Endometrium (tissue), 2 donors: ENCODE measurements at regions not wholly inside any gene's neighbourhood (a gene's known extent, or its start where the extent isn't known, plus 50 kb on each side); places are given as distances from the start of the nearest gene placed in this dataset.

Experiments
- FAIRE-seq: peaks from 2 replicates; lab custom pipeline; 2012; peaks lifted over from hg19 to GRCh38; lab: Jason Lieb, UNC
- donor health status: control.
- donor health status: control.

DNA sequence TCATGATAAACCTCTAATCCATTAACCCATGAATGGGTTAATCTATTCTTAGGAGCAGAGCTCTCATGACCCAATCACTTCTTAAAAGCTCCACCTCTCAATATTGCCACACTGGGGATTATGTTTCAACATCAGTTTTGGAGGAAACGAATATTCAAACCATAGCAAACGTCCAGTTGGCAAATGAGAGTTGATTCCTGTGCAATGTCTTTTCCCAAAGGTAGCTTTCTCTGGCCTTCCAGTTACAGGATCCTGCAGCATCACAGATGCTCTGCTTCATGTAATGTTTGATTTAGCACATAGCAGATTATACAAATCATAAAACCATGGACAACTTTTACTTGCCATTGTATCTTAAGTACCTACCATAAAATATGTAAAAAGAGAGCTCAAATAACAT, 481.0 kb downstream of the TNS1 start:
- no peak for FAIRE-seq

DNA sequence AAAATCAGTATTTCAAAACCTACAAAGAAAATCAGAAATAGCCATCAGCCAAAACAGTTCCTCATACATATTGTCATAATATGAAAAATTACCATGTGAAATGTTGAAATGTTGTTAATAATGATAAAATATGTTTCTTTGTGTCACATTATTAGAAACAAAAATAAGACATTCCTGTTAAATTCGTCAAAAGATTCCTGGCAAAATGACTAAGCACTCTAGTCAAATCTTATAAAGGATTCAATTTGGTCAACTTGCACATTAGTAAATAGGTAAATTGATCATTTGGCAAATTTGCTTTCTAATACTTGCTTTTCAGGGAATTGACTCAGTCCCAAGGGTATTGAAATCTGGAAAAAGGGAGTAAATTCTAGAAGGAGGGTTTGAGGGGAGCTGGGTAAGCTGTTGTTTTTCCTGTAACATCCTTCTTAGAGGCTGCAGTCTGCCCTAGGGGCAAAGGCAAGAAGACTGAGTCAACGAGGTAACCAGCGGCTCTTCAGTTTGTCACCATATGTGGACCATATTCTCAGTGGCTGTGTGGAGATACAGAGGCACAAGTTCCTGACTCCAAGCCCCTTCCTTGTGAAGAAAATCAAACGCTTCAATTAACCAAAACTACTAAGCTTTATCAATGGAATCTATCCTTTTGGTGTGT, 482.3 kb downstream of the TNS1 start:
- FAIRE-seq, result no peak

DNA sequence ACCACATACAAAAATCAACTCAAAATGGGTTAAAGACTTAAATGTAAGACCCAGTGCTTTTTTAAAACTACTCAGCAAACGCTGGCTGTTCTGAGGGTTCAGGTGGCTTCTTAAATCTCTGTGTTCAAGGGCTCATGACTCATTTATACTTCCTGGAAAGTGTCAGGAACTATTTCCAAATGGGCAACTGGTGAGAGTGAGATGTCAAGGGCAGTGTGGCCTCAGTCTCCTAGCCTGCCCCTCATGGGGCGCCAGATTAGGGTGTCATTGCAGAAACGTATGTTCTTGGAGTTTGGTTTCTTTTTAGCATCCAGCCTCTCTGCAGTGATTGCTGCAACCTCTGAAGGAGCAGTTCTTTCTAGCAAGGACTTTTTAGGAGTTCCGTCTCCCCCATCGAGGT, 485.4 kb downstream of the TNS1 start:
- no peak for FAIRE-seq

DNA sequence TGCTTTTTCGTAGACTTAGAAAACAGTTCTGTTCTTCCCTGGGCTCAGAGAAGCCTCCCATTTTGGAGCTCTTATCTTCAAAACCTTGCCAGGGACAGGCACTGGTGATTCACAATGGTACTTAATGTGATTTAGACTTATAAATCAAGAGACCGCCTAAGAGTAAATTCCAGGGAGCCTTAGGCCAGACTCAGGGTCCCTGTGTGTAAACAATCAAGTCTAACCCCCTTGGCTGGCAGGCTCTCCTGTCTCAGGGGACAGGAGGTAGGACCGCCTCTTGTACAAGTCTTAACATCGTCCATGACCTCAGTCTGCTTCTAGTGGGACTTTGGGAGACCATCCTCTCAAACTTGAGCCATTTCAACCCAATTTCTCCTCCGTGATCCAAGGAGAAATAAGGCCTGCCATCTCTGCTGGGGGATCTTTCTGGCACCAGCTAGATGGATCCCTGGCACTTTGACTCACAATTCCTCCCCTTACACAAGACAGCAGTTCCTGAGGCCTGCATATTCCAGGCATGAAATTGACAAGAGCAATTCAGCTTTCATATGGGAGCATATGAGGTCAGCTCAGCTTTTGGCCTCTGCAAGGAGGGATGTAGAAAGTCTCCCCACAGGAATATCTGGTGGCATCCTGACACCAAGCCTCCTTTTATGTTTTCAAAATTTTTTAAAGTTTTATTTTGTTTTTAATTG, 487.0 kb downstream of the TNS1 start:
- no peak for FAIRE-seq

DNA sequence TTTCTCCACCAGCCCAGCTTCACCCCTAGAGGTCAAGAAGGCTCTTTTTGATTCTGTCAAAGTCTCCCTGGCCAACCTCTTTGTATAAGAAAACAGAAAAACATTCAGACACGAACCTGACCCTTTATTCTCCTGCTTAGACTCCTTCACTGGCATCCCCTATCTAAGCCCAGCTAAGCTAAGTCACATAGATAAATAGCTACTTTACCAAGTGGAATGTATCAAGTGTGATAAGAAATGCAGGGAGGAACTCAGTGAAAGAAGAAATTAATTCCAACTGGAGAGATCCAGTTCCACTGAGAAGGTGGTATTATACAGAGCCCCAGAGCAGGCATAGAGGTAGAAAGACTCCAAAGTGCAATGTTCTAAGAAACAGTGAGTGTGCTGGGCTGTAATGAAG, 489.5 kb downstream of the TNS1 start:
- no peak for FAIRE-seq

DNA sequence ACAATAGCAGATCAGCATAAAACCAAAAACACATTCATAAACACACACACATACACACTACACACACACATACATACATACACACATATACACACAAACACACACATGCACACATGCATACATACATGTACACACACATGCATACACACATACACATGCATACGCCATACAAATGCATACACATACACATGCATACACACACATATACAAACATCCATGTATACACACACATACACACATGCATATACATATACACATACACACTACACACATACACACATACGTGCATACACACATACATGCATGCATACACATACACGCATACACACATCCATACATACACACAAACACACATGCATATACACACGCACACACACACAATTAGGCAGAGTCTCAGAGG, 490.1 kb downstream of the TNS1 start:
- FAIRE-seq, result no peak

DNA sequence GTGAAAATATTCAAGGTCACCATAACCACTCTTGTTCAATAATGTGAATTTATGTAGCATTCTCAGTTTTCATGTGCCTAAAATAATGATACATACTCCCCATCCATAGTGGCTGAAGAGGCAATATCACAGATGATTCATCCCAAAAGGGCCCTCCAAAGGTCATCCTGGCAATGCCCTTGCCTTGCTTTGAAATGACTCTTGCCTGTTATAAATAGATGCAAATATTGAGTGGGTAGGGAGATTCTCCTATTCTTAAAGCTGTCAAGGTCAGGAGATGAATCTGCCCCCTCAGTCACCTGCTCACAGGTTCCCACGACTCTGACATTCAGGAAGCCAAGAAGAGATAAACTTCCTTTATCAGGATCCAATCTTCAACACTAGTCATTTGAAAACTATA, 490.5 kb downstream of the TNS1 start:
- no peak for FAIRE-seq

DNA sequence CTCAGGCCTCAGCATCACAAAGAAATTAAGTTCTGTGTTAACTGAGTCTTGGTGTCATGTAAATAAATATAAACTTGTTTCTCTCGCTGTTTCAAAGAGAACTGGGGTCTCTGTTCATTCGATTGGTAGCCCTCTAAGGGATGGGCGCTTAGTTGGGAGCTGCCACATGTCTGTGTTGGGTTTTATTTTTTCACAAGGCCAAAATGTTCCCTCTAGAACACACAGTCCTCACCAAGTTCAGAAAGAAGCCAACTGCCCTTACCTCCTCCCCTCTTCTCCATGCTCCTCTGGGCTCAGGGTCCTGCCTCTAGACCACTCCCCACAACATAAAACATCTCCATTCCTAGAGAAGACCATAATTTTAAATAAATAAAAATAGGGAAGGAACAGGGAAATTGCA, 490.9 kb downstream of the TNS1 start:
- no peak for FAIRE-seq

DNA sequence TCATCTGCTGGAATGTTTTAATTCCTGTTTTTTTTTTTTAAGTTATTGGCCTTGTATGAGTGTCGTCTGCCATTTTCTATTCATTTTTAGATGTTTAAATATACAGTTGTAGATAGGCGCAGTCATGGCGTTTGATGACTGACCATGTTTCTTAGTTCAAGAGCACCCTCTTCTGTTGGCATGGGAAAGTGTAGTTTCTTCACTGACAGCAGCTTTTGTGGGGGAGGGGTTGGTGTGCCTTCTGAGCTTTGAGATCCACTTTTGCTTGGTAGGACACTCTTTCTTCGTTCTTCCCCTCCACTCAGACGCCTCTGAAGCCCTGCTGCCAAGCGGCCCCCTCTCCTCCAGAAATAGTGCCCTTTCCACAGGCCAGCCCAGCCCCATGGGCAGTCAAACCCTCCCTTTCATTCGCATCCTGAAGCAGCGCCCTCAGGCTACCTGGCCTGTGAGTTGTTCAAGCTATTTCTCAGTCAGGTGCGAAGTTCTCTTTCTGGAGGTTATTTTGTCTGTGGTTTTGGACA, 492.0 kb downstream of the TNS1 start:
- FAIRE-seq, result peak; percentile 95

DNA sequence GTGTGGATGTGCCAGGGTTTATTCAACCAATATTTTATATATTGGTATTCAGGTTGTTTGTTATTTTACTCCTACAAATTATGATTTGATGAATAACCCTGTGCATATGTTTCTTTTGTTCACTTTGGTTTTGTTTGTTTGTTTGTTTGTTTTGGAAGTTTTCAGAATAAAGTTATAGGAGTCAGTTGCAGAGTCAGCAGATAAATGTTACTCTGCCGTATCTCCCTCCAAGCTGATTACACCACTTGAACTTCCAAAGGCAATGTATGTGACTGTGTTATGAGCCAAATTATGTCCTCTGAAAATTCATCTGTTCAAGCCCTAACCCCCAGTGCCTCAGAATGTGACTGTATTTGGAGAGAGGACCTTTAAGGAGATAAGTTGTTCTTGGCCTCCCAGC, 497.5 kb downstream of the TNS1 start:
- FAIRE-seq, result no peak

DNA sequence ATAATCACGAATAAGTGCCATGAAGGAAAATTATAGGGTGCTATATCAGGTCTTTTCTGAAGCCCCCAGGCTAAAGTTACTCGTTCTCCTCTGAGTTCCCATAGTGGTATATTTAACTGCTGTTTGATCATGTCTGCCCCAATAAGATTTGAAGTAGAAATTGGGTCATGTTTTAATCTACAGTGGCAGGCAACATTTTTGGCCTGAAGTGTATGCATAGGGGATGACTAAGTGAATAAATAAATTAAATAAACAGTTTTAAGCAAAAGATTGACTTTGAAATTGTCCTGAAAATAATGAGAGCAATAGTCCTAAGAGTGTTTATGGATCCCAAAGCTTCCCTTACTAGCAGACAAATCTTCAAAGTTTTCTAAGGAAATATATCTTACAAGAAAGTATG, 500.9 kb downstream of the TNS1 start:
- FAIRE-seq, result no peak

DNA sequence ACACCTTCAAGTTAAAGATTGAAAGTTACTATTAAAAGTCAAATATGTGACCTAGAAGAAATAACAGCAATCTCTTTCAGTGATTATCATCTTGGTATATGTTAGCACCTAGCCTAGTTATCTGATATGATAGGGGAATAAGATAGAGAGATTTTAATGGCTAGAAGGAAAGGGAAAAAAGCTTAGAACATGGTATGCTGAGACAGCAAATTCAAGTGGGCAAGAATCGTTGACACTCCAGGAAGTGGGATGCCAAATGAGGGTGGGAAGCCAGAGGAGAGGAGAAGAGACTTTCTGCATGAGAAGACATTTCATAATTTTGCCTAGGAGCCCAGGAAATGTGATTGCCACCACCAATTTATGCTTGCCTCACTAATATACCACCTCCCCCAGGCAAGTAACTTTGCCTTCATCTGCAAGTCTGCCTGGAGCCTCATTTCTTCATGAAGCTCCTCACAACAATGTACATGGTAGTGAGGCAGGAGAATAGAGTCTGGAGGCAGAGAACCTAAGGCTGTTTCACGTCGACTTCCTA, 504.9 kb downstream of the TNS1 start:
- FAIRE-seq, result no peak

DNA sequence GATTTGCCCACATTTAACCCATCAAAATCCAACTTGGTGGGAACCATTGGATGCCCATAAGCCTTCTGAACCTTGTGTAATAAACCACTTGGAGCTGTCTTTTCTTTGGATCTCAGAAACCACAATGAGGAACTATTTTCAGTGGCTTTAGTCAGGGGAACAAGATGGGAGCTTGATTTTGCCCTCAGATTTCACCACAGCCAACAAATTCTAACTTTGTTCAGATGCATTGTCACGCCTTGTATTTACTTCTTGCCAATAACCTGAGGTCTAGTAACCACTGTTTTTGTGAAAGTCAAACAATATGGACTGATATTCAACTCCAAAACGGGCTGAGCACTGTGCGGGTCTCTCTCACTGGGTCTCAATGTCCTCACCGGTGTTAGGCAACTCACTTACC, 508.2 kb downstream of the TNS1 start:
- FAIRE-seq, result no peak

DNA sequence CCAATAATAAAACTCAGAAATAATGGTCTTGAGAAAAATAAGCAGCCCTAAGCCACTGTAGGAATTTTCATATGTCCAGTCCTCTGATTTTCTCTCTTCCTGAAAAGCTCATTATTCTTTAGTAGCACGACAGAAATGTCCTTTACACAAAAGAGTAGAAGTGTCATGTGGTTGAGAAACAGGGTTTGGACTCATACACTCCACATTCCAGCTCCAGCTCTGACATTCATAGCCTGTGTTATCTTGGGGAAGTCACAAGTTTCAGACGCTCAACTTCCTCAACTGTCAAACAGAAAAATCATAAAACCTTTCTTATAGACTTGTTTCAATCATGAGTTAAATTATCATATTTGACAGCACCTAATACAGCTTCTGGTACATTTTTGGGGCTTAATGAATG, 511.5 kb downstream of the TNS1 start:
- no peak for FAIRE-seq

DNA sequence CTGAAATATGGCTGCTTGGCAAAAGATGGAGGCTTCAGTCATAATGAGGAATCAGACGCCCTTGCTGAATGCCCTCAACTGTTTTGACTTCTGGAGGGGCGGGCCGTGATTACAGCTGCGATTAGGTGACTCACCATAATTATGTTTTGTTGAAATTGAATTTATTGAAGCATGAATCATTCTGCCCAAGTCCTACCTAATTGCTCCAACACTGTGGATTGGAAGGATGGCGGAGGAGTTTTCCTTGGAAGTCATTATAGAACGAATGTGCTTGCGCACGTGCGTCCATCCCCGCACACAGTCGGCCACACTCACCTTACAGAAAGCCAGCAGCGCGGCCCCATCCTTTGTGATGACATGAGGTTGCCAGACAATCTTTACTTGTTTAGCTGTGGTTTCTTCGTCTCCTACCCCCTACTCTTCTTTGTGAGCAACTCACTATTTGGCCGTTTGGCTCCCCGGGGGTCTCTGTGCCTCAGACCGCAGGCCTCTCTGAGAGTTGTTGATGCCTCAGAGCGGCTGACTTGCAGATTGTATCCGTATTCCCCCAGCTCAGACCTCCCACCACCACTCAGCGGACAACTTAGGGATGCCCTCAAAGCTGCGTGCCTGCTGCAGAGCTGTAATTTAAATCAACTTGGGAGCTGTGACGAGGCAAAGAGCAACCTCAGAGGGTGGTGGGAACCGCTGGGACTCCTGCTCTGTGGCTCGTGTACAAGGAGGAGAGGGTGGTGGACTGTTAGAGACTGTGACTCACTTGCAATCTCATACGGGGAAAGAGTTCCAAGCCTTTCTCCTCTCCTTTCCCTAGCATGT, 513.4 kb downstream of the TNS1 start:
- no peak for FAIRE-seq

DNA sequence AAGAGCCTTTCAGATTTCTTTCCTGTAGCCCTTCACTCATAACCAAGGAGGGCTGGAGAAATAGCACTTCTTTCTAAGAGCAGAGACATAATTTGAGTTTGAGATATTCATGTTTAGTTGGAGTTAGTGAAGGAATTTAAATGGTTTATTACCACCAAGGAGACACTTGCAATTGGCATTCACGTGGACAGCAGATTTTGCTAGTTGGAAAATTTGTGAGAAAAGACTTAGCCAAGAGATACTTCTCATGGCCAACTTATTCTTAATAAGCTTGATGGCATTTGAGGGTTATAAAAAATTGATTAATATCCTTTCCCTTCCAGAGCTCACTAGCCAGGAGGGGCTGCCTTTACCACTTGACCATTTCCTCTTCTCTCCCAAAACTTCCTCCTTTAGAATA, 518.7 kb downstream of the TNS1 start:
- no peak for FAIRE-seq

DNA sequence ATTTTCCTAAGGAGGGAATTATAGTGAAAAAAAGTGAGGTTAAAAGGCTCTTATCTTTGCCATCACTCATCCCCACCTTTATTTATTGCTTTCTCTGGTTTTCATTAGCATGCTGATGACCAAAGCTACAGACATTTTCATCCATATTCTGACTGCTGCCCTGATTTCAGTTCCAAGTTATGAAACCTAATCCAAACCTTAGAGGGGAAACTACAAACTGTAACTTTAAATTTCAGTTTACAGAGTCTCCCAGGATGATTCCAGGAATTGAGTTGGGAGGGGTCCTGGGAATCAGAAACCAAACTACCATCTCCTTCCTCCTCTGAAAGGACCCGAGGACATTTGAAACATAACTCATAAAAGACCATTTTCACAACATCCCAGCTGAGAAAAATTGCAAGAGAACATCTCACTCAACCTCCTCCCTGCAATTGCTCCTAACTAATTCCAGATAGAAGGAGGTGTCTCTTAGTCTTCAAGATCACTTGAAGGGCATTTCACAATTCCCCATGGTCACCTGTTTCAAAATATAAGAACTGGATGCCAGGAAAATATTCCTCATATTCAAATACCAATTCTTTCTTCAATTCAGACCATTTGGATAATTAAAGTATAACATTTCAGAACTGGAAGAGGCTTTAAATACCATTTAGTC, 520.6 kb downstream of the TNS1 start:
- no peak for FAIRE-seq

DNA sequence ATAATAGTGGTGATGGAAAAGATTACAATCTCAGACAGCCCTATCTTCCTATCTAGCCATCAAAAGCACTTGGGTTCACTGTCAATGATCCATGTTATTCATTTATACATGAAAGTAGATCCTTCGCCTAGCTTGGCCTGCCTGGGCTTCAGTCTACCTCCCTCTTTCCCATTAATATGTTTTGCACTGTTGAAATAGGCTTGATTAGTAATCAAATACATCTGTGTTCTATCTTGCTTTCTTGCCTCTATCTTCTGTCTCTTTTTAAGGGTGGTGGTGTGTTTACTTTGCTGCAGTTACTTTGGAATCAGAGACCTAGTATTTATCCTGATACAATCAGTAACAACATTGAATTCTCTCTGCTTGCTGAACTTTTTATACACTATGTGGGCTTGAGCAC, 521.2 kb downstream of the TNS1 start:
- no peak for FAIRE-seq

DNA sequence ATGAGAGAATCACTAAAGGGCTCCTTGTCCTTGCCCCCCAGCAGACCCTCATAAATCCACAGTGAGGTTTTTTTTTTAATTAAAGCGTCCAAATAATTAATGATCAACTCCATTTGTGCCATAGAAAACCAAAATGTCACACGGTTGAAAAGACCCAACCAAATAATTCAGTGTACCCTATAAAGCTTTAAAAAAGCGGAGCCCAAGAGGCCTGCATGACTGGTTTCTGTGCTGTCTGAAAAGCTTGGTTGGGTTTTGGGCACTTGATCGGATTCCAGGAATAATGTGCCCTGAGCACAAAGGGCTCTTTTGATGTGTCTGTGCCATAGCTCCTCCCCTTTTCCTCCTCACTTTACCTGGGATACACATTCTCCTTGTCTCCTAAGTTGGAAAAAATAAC, 523.2 kb downstream of the TNS1 start:
- no peak for FAIRE-seq

DNA sequence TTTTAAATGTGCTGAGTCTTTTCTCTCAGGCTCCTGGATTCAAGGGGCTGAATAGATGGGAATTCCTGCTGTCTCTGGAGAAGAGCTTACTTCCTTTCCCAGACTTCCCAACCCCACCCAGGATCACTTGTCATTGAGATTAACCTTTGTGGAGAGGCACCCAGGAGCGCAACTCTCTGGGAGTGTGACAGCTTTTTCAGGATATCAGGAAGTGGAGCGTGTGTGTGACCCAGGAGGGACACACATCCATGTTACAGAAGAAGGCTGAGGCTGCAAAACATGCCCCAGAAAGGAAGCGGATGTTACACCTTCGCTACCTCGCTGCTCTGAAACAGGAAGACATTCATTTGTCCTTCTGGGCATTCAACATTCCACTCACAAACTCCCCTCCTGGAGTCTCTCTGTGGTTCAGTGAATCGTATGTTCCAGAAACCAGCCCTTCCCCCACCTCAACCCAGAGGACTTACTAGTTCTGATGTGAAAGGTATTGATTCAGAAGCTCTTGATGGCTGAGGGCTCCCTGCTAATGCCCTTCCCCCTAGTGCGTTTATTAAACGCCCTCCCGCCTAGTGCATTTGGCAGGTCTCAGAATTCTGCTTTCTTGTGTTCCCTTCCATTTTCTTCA, 523.9 kb downstream of the TNS1 start:
- FAIRE-seq, result no peak

DNA sequence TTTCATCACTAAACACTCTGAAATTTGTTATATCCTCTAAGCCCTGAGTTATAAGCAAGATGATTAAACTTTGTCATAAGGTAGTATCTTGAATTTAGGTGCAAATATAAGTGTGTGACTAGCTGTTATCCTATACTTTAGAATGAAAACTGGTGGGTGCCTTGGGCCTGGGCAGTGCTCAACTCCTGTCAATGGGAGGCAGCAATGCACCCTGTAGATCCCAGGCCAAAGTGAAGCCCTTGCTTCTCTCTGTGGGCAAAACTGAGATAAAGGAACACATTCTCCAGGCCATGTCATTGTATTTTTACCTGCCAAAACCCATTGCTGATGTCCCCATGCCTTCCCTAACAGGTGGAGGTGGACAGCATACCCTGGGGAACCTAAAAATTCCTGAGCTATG, 525.2 kb downstream of the TNS1 start:
- FAIRE-seq, result no peak

DNA sequence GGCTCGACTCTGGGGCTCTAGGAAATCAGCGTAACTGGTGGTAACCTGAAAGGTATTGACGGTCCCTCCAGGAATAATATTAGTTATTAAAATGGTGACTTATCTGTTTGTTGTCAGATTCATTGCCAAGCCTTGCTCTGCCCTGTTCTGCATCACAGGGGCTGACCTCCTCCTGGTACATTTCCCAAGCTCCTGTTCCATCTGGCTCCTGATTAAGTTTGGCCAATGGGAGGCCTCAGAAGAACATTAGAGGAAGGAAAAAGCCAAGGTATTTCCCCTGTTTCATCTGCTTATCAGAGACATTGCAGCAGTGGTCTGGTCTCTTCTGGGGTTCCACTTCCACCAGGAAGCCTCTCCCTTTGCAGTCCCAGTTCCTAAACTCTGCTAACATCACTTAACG, 527.0 kb downstream of the TNS1 start:
- FAIRE-seq, result no peak
